Left lobe of liver (tissue), 2 donors: ENCODE measurements at regions not wholly inside any gene's neighbourhood (a gene's known extent, or its start where the extent isn't known, plus 50 kb on each side); places are given as distances from the start of the nearest gene placed in this dataset.
"Not testable (repeated sequence)": the region's sequence is repeated elsewhere in the genome, so short reads cannot be mapped to it uniquely, and the experiment has no call there.

ENCODE experiments used
- ATAC-seq: fragments of 200-7000 bp; cut with Tn5 transposase; one replicate; pipeline ENCODE4 v1.9.1; 2020; ENCODE audit warnings: mild to moderate bottlenecking, moderate library complexity
- DNase-seq: peaks from one replicate; pipeline ENCODE4 v3.0.0-alpha.2; 2020; ENCODE audit warnings: low spot score
- donor health status: DM: no; HTN: no; CAD: no; lungs with moderate emphysema.
- donor health status: DM: no; HTN: yes; CAD: no.

- no peak for ATAC-seq
These were observed 96.0 kb downstream of the RASGEF1B start for GRCh38 chr4:81375745-81376144.

GRCh38 chr4:81369886-81370285 lies 101.8 kb downstream of the RASGEF1B start:
- DNase-seq (no peak), ATAC-seq (no peak)

More at GRCh38 chr4:81375745-81376144, 96.0 kb downstream of the RASGEF1B start:
- DNase-seq, result no peak

GRCh38 chr4:81366779-81367178 lies 104.9 kb downstream of the RASGEF1B start:
- ATAC-seq (no peak), DNase-seq (no peak)

- ATAC-seq, result no peak
- no peak for DNase-seq
These were observed 111.0 kb downstream of the RASGEF1B start for GRCh38 chr4:81360737-81361136.

- ATAC-seq (no peak), DNase-seq (no peak)
These were observed 112.5 kb downstream of the RASGEF1B start for GRCh38 chr4:81359207-81359606.

GRCh38 chr4:81358154-81358553 lies 113.6 kb downstream of the RASGEF1B start:
- ATAC-seq, result peak; percentile 51
- DNase-seq, result no peak

GRCh38 chr4:81356621-81357020 lies 115.1 kb downstream of the RASGEF1B start:
- DNase-seq, result no peak
- no peak for ATAC-seq

- DNase-seq (no peak), ATAC-seq (no peak)
These were observed 116.6 kb downstream of the RASGEF1B start for GRCh38 chr4:81355136-81355535.

GRCh38 chr4:81353861-81354260 lies 117.8 kb downstream of the RASGEF1B start:
- ATAC-seq (no peak), DNase-seq (no peak)

GRCh38 chr4:81352446-81352835 lies 119.3 kb downstream of the RASGEF1B start:
- ATAC-seq, result no peak
- no peak for DNase-seq

GRCh38 chr4:81351654-81352445 lies 119.9 kb downstream of the RASGEF1B start:
- ATAC-seq (peak; percentile 92), DNase-seq (peak; percentile 56)

- ATAC-seq (no peak), DNase-seq (no peak)
These were observed 121.7 kb downstream of the RASGEF1B start for GRCh38 chr4:81350040-81350439.

- DNase-seq, result no peak
These were observed 123.0 kb downstream of the RASGEF1B start for GRCh38 chr4:81348778-81349094.

GRCh38 chr4:81348086-81348777 lies 123.5 kb downstream of the RASGEF1B start:
- ATAC-seq, result peak; percentile 44

More at GRCh38 chr4:81348778-81349094, 123.0 kb downstream of the RASGEF1B start:
- no peak for ATAC-seq

GRCh38 chr4:81346719-81347118 lies 125.0 kb downstream of the RASGEF1B start:
- ATAC-seq (no peak), DNase-seq (no peak)

More at GRCh38 chr4:81348086-81348777, 123.5 kb downstream of the RASGEF1B start:
- DNase-seq, result no peak

- no peak for DNase-seq
- no peak for ATAC-seq
These were observed 128.2 kb downstream of the RASGEF1B start for GRCh38 chr4:81343536-81343935.

GRCh38 chr4:81343046-81343445 lies 128.0 kb upstream of the PRKG2 start:
- no peak for ATAC-seq
- DNase-seq, result no peak

GRCh38 chr4:81337211-81337610 lies 122.2 kb upstream of the PRKG2 start:
- ATAC-seq, result no peak
- no peak for DNase-seq

GRCh38 chr4:81335122-81335912 lies 120.3 kb upstream of the PRKG2 start:
- ATAC-seq, result no peak
- DNase-seq, result no peak

- ATAC-seq, result no peak
- DNase-seq, result no peak
These were observed 115.0 kb upstream of the PRKG2 start for GRCh38 chr4:81330018-81330417.

- DNase-seq (no peak), ATAC-seq (no peak)
These were observed 111.6 kb upstream of the PRKG2 start for GRCh38 chr4:81326581-81326980.

- ATAC-seq, DNase-seq: not testable (repeated sequence)
These were observed 109.6 kb upstream of the PRKG2 start for GRCh38 chr4:81324594-81324993.
